Neural cell (in vitro differentiated cells): ENCODE measurements at regions not wholly inside any gene's neighbourhood (a gene's known extent, or its start where the extent isn't known, plus 50 kb on each side); places are given as distances from the start of the nearest gene placed in this dataset.

ENCODE experiments used
- H2AFZ ChIP-seq: fragments of 200-600, 300-800 bp; sonication (generic), shearing (Covaris generic); 2 replicates; pipeline ENCODE4 v1.6.0; 2014; ENCODE audit warnings: low read depth, mild to moderate bottlenecking, antibody characterized with exemption, low read length, moderate library complexity
- H3F3A ChIP-seq: fragments of 200-600 bp; shearing (Covaris generic); 2 replicates; pipeline ENCODE4 v1.6.1; 2016; ENCODE audit warnings: mild to moderate bottlenecking, moderate library complexity, mixed read lengths, antibody characterized with exemption, low read length; ENCODE audit not compliant: insufficient read depth, poor library complexity, severe bottlenecking
- H3K27ac ChIP-seq: fragments of 200-600, 300-800 bp; sonication (generic), shearing (Covaris generic); 2 replicates; pipeline ENCODE4 v1.5.1; 2014; ENCODE audit warnings: mild to moderate bottlenecking, low read length, moderate library complexity
- H3K27me3 ChIP-seq: fragments of 300-800, 200-600 bp; sonication (generic), shearing (Covaris generic); 2 replicates; pipeline ENCODE4 v1.6.0; 2014; ENCODE audit warnings: mild to moderate bottlenecking, low read depth, low read length, moderate library complexity; ENCODE audit not compliant: insufficient read depth
- H3K36me3 ChIP-seq: fragments of 300-800, 200-600 bp; sonication (generic), shearing (Covaris generic); 2 replicates; pipeline ENCODE4 v1.5.1; 2014; ENCODE audit warnings: mild to moderate bottlenecking, antibody characterized with exemption, low read length, moderate library complexity; ENCODE audit not compliant: insufficient read depth
- H3K4me2 ChIP-seq: fragments of 300-800, 200-600 bp; sonication (generic), shearing (Covaris generic); 2 replicates; pipeline ENCODE4 v1.6.0; 2014; ENCODE audit warnings: mild to moderate bottlenecking, low read length
- H3K4me3 ChIP-seq: fragments of 300-800, 200-600 bp; sonication (generic), shearing (Covaris generic); 2 replicates; pipeline ENCODE4 v1.5.1; 2014; ENCODE audit warnings: mild to moderate bottlenecking, low read length, moderate library complexity
- H3K79me2 ChIP-seq: fragments of 200-600 bp; shearing (Covaris generic); replicated peaks from 2 replicates; pipeline ENCODE4 v1.6.0; 2014; ENCODE audit warnings: mild to moderate bottlenecking, low read length, moderate library complexity; ENCODE audit not compliant: insufficient read depth
- H3K9ac ChIP-seq: fragments of 300-800, 200-600 bp; sonication (generic), shearing (Covaris generic); 2 replicates; pipeline ENCODE4 v1.6.1; 2016; ENCODE audit warnings: mild to moderate bottlenecking, low read length, mixed read lengths
- H3K9me2 ChIP-seq: fragments of 200-600 bp; shearing (Covaris generic); 2 replicates; pipeline ENCODE4 v1.6.1; 2016; ENCODE audit warnings: mild to moderate bottlenecking, low read length, mixed read lengths; ENCODE audit not compliant: insufficient read depth
- H3K9me3 ChIP-seq: fragments of 200-600, 300-800 bp; sonication (generic), shearing (Covaris generic); 2 replicates; pipeline ENCODE4 v1.6.1; 2016; ENCODE audit warnings: mild to moderate bottlenecking, mixed run types, low read length, moderate library complexity, mixed read lengths
- H4K20me1 ChIP-seq: fragments of 200-600 bp; shearing (Covaris generic); 2 replicates; pipeline ENCODE4 v1.6.1; 2016; ENCODE audit warnings: mild to moderate bottlenecking, mixed run types; ENCODE audit not compliant: insufficient read depth
- CTCF ChIP-seq: fragments of 450-650 bp; IDR thresholded peaks from 2 replicates; pipeline ENCODE4 v1.5.1; 2014; ENCODE audit warnings: antibody characterized with exemption, mild to moderate bottlenecking, moderate library complexity; ENCODE audit not compliant: poor library complexity, severe bottlenecking
- EP300 ChIP-seq: fragments of 450-650 bp; conservative IDR thresholded peaks from 2 replicates; pipeline ENCODE4 v1.6.1; 2014; ENCODE audit warnings: antibody characterized with exemption, mild to moderate bottlenecking, moderate library complexity; ENCODE audit not compliant: poor library complexity, severe bottlenecking
- EZH2 ChIP-seq: fragments of 200-600, 300-800 bp; shearing (Covaris generic), sonication (generic); IDR thresholded peaks from 2 replicates; pipeline ENCODE4 v1.6.1; 2014; ENCODE audit warnings: antibody characterized with exemption, low read length, borderline replicate concordance, mild to moderate bottlenecking; ENCODE audit not compliant: insufficient read depth, poor library complexity, severe bottlenecking
- MXI1 ChIP-seq: fragments of 450-650 bp; conservative IDR thresholded peaks from 2 replicates; pipeline ENCODE4 v1.6.1; 2014; ENCODE audit warnings: antibody characterized with exemption, mild to moderate bottlenecking; ENCODE audit not compliant: poor library complexity, severe bottlenecking
- POLR2AphosphoS5 ChIP-seq: IDR thresholded peaks from 2 replicates; pipeline ENCODE4 v1.6.1; 2012
- RAD21 ChIP-seq: fragments of 450-650 bp; conservative IDR thresholded peaks from 2 replicates; pipeline ENCODE4 v1.6.1; 2014; ENCODE audit warnings: antibody characterized with exemption, mild to moderate bottlenecking, moderate library complexity
- SMC3 ChIP-seq: fragments of 450-650 bp; conservative IDR thresholded peaks from 2 replicates; pipeline ENCODE4 v1.6.1; 2014; ENCODE audit warnings: antibody characterized with exemption, mild to moderate bottlenecking, moderate library complexity; ENCODE audit not compliant: poor library complexity
- TAF1 ChIP-seq: IDR thresholded peaks from 2 replicates; pipeline ENCODE4 v1.6.1; 2012; ENCODE audit warnings: low read depth
- TF ChIP-seq, protein P1 (sequence below): IDR thresholded peaks from 2 replicates; pipeline ENCODE4 v1.6.1; 2012; ENCODE audit warnings: borderline replicate concordance

DNA sequence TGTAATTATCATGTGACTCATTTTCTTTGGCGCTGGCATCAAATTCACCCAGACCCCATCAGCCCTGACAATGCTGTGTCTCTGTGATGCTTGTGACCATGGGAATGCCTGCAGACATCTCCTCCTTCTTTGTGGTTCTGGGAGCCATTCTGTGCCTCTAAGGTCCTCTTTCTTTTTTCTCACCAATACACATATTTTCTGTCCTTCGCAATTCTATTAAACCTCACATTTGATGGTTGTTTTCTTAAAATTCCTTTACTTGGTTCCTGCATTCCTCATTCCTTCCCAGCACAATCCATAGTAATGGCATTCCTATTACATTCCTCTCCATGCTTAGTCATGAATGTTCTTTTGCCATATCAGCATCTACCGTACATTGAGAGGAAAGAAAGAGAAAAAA is 375.3 kb downstream of the PIK3C3 start:
- no peak for TF ChIP-seq POLR2AphosphoS5
- no peaks in the 10 kb centered on the region for H3K36me3 ChIP-seq
- no peaks in the 10 kb centered on the region for H3K9me2 ChIP-seq
- no peaks in the 10 kb centered on the region for H3K79me2 ChIP-seq
- no peak overlapping the region for H3K9ac ChIP-seq
- no peaks in the 10 kb centered on the region for H3F3A ChIP-seq
- H3K27me3 ChIP-seq, result no peaks in the 10 kb centered on the region
- H4K20me1 ChIP-seq, result no peaks in the 10 kb centered on the region
- H3K9me3 ChIP-seq, result no peaks in the 10 kb centered on the region
- H3K27ac ChIP-seq, result no peak overlapping the region
- H3K4me2 ChIP-seq, result no peak overlapping the region
- H2AFZ ChIP-seq, result no peak overlapping the region
- no peak overlapping the region for H3K4me3 ChIP-seq

DNA sequence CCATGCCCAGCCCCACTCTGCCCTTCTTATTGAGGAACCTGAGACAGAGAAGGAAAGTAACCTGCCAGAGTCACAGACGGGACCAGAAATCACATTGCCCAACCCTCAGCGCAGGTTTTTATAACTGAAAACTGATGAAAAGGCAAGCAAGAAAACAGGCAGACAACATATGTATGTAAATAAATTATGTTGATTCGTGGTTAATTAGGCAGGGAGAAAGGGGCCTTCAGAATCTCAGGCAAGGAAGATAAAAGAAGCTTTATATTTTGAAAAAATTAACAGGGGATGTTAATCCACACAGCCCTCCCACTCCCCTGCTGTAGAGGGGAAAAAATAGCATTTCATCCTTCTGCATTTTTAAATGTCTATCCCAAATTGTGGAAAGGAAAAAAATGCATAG is 378.5 kb downstream of the PIK3C3 start:
- H2AFZ ChIP-seq, result no peak overlapping the region
- H3K79me2 ChIP-seq, result no peaks in the 10 kb centered on the region
- no peaks in the 10 kb centered on the region for H3K9me3 ChIP-seq
- no peak overlapping the region for H3K4me3 ChIP-seq
- no peak overlapping the region for H3K27ac ChIP-seq
- TF ChIP-seq MXI1, result no peak
- no peak for TF ChIP-seq CTCF
- no peak for TF ChIP-seq EZH2
- no peak for TF ChIP-seq POLR2AphosphoS5
- no peak for TF ChIP-seq SMC3
- no peak for TF ChIP-seq RAD21
- no peak for TF ChIP-seq TAF1
- TF ChIP-seq EP300, result no peak
- no peaks in the 10 kb centered on the region for H3F3A ChIP-seq
- no peaks in the 10 kb centered on the region for H3K27me3 ChIP-seq
- H4K20me1 ChIP-seq, result no peaks in the 10 kb centered on the region
- no peak overlapping the region for H3K4me2 ChIP-seq
- H3K9me2 ChIP-seq, result no peaks in the 10 kb centered on the region
- no peak overlapping the region for H3K9ac ChIP-seq
- no peaks in the 10 kb centered on the region for H3K36me3 ChIP-seq

GRCh38 chr18:42334931-42335330 is 379.9 kb downstream of the PIK3C3 start:
- no peaks in the 10 kb centered on the region for H4K20me1 ChIP-seq
- no peaks in the 10 kb centered on the region for H3K36me3 ChIP-seq
- H3K27ac ChIP-seq, result no peak overlapping the region
- no peak overlapping the region for H3K4me3 ChIP-seq
- no peaks in the 10 kb centered on the region for H3K9me2 ChIP-seq
- H2AFZ ChIP-seq, result no peak overlapping the region
- H3K4me2 ChIP-seq, result no peak overlapping the region
- H3K9ac ChIP-seq, result no peak overlapping the region
- H3F3A ChIP-seq, result no peaks in the 10 kb centered on the region
- no peaks in the 10 kb centered on the region for H3K9me3 ChIP-seq
- no peaks in the 10 kb centered on the region for H3K27me3 ChIP-seq
- TF ChIP-seq TAF1 (no peak), POLR2AphosphoS5 (no peak), MXI1 (no peak), RAD21 (no peak)
- TF ChIP-seq, protein P1, sequence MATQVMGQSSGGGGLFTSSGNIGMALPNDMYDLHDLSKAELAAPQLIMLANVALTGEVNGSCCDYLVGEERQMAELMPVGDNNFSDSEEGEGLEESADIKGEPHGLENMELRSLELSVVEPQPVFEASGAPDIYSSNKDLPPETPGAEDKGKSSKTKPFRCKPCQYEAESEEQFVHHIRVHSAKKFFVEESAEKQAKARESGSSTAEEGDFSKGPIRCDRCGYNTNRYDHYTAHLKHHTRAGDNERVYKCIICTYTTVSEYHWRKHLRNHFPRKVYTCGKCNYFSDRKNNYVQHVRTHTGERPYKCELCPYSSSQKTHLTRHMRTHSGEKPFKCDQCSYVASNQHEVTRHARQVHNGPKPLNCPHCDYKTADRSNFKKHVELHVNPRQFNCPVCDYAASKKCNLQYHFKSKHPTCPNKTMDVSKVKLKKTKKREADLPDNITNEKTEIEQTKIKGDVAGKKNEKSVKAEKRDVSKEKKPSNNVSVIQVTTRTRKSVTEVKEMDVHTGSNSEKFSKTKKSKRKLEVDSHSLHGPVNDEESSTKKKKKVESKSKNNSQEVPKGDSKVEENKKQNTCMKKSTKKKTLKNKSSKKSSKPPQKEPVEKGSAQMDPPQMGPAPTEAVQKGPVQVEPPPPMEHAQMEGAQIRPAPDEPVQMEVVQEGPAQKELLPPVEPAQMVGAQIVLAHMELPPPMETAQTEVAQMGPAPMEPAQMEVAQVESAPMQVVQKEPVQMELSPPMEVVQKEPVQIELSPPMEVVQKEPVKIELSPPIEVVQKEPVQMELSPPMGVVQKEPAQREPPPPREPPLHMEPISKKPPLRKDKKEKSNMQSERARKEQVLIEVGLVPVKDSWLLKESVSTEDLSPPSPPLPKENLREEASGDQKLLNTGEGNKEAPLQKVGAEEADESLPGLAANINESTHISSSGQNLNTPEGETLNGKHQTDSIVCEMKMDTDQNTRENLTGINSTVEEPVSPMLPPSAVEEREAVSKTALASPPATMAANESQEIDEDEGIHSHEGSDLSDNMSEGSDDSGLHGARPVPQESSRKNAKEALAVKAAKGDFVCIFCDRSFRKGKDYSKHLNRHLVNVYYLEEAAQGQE, result no peak
- H3K79me2 ChIP-seq, result no peaks in the 10 kb centered on the region
